Activated CD4-positive, alpha-beta T cell treated with anti-CD3 and anti-CD28 coated beads, Interleukin-2, amount 10 ng/mL, durations not matched to agents 24 days and 14 days (primary cell): ENCODE measurements at regions not wholly inside any gene's neighbourhood (a gene's known extent, or its start where the extent isn't known, plus 50 kb on each side); places are given as distances from the start of the nearest gene placed in this dataset.
"Not testable (repeated sequence)": the region's sequence is repeated elsewhere in the genome, so short reads cannot be mapped to it uniquely, and the experiment has no call there.

Experiments used
- DNase-seq: peaks from one replicate; pipeline ENCODE4 v3.0.0; 2022
- H3K27ac Mint-ChIP-seq: one replicate; pipeline ENCODE4 v1.8.0; 2022; ENCODE audit warnings: mild to moderate bottlenecking, mixed read lengths
- H3K27me3 Mint-ChIP-seq: one replicate; pipeline ENCODE4 v1.8.0; 2022; ENCODE audit warnings: mixed read lengths
- H3K36me3 Mint-ChIP-seq: one replicate; pipeline ENCODE4 v1.8.0; 2022; ENCODE audit warnings: low read depth, mild to moderate bottlenecking, mixed read lengths
- H3K4me1 Mint-ChIP-seq: one replicate; pipeline ENCODE4 v1.8.0; 2021; ENCODE audit warnings: mixed read lengths
- H3K4me3 Mint-ChIP-seq: one replicate; pipeline ENCODE4 v1.8.0; 2022; ENCODE audit warnings: mild to moderate bottlenecking, moderate library complexity, mixed read lengths
- H3K9me3 Mint-ChIP-seq: one replicate; pipeline ENCODE4 v1.8.0; 2021; ENCODE audit warnings: mixed read lengths
- intact Hi-C: fragments of 100-400 bp; cut with micrococcal nuclease; formaldehyde crosslinking; loops from one replicate; pipeline ENCODE4 v1.15.1; 2023

DNA sequence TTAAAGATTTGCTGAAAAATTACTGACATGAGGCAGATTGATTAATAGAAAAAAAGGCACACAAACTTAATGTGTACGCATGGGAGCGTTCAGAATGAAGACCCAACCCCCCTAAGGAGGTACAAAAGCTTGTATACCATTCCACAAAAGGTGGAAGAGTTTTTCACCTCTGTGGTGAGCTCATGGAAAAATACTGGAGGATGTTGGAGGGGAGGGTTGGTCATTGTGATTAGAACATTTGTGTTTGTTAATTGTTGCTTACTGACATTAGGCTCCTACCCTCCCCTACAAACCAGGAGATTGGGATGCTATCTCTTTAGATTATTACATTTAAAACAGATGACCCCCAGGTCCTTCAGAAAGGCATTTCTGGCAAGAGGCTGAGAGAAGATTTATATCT lies 1973.3 kb downstream of the OLFM4 start:
- Mint-ChIP-seq H3K9me3 (peaks cover 19% of the 10 kb centered on the region), H3K27me3 (no peaks in the 10 kb centered on the region)

DNA sequence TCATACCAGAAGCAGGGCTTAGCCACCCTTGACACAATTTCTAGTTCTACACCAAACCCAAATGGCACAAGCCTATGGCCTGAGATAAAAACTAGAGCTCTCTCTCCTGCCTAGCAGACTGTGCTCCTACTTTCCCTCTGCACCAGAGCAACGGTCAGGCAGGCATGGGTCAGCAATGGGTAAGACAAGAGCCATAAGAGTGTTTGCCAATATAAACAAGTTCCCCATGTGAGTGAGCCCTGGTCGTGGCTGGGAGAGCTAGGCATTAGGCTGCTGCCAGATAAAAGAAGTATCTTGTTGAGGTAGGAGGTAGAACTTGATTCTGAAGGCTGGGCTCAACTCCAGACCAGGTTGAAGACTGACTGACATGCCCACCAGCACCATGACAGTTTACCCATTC lies 1979.1 kb downstream of the OLFM4 start:
- H3K27me3 Mint-ChIP-seq, result no peaks in the 10 kb centered on the region
- H3K9me3 Mint-ChIP-seq, result peaks cover 10% of the 10 kb centered on the region
- DNase-seq, result no peak
- H3K36me3 Mint-ChIP-seq, result no peaks in the 10 kb centered on the region
- H3K4me3 Mint-ChIP-seq, result no peak overlapping the region
- no peaks in the 10 kb centered on the region for H3K4me1 Mint-ChIP-seq
- no peak overlapping the region for H3K27ac Mint-ChIP-seq
- intact Hi-C loops, result no loop called here

More for the DNA sequence above, 1973.3 kb downstream of the OLFM4 start:
- Mint-ChIP-seq H3K27ac (no peak overlapping the region), H3K4me3 (no peak overlapping the region), H3K4me1 (no peaks in the 10 kb centered on the region), H3K36me3 (no peaks in the 10 kb centered on the region)
- intact Hi-C loops, result no loop called here
- DNase-seq, result no peak

DNA sequence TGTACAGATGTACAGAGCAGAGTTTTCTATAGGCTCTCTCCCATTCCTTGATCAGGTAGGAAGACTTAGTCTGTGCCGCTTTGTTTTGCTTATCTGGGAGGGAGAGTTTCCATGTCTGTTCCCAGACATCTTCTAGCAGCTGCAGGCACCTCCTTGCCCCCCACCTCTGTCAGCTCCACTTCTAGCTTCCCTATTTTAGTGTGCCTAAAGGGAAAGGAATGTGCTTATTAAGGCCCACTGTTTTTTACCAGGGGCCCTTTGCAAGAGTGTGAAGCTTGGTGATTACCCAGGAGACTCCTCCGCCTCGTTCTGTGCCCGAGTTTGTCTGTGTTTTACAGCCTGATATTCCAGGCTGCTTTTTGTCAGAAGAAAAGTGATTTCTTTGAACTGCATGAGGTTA lies 1984.4 kb downstream of the OLFM4 start:
- Mint-ChIP-seq H3K27ac (no peak overlapping the region), H3K4me3 (no peak overlapping the region), H3K36me3 (no peaks in the 10 kb centered on the region), H3K27me3 (no peaks in the 10 kb centered on the region), H3K4me1 (no peaks in the 10 kb centered on the region), H3K9me3 (no peaks in the 10 kb centered on the region)
- no peak for DNase-seq
- intact Hi-C loops, result no loop called here

DNA sequence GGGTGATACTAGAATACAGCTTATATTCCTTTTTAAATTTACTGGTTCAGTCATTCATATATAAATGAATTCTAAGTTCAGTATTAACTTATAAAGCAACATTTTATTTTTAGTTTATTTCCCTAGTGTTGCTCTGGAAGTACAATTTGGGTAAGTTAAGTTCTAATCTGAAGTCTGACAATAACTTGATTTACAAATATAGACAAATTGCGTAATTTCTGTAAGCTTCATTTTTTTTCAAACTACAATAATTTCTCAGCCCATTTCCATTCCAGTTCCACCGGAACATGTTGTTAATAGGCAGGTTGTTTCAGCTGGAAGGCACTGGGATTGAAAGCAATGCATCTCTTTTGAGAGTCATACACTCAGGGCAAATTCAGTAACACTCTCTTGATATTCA lies 2000.7 kb downstream of the OLFM4 start:
- intact Hi-C loops, result no loop called here
- Mint-ChIP-seq H3K4me3 (no peak overlapping the region), H3K27me3 (no peaks in the 10 kb centered on the region), H3K4me1 (no peaks in the 10 kb centered on the region), H3K27ac (no peak overlapping the region), H3K36me3 (no peaks in the 10 kb centered on the region), H3K9me3 (peaks cover 15% of the 10 kb centered on the region)
- DNase-seq, result no peak

DNA sequence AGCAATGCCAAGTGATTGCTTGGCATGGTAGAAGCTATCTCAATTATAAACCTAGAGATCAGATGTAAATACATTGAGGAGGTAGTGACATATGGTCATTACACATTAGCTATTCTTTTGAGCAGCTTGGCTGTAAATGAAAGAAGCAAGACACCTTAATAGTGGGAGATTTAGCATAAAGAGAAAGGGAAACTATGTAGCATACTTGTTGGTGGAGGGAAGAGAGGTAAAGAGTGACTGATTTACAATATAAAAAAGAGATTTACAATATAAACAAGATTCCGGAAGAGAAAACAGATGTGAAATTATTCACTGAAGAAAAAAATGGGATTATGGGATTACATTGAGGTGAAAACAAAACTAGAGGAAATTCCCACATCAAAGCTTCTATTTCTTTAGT lies 2009.6 kb downstream of the OLFM4 start:
- intact Hi-C loops, result no loop called here
- Mint-ChIP-seq H3K4me3 (no peak overlapping the region), H3K27me3 (no peaks in the 10 kb centered on the region), H3K36me3 (no peaks in the 10 kb centered on the region), H3K27ac (no peak overlapping the region), H3K9me3 (no peaks in the 10 kb centered on the region), H3K4me1 (no peaks in the 10 kb centered on the region)
- no peak for DNase-seq

DNA sequence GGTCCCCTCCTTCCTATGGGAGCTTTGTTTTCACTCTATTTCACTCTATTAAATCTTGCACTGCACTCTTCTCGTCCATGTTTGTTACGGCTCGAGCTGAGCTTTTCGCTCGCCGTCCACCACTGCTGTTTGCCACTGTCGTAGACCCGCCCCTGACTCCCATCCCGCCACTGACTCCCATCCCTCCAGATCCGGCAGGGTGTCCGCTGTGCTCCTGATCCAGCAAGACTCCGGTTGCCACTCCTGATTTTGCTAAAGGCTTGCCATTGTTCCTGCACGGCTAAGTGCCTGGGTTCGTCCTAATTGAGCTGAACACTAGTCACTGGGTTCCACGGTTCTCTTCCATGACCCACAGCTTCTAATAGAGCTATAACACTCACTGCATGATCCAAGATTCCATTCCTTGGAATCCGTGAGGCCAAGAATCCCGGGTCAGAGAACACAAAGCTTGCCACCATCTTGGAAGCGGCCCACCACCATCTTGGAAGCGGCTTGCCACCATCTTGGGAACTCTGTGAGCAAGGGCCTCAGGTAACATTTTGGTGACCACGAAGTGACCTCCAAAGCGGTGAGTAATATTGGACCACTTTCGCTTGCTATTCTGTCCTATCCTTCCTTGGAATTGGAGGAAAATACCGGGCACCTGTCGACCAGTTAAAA lies 2025.4 kb downstream of the OLFM4 start:
- H3K36me3 Mint-ChIP-seq, result not testable (repeated sequence)

DNA sequence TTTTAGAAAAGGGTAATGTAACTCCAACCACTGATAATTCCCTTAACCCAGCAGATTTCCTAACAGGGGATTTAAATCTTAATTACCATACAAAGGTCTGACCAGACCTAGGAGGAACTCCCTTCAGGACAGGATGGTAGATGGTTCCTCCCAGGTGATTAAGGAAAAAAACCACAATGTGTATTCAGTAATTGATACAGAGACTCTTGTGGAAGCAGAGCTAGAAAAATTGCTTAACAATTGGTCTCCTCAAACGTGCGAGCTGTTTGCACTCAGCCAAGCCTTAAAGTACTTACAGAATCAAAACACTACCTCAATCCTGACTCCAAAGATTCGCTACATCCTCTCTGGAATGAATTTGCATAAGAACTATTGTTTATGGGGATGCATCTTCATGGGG lies 2027.1 kb downstream of the OLFM4 start:
- H3K27me3 Mint-ChIP-seq, intact Hi-C loops: not testable (repeated sequence)

More for the DNA sequence above, 2025.4 kb downstream of the OLFM4 start:
- H3K27me3 Mint-ChIP-seq, H3K27ac Mint-ChIP-seq, DNase-seq, H3K4me3 Mint-ChIP-seq, intact Hi-C loops, H3K4me1 Mint-ChIP-seq: not testable (repeated sequence)
- peaks cover 11% of the 10 kb centered on the region for H3K9me3 Mint-ChIP-seq

DNA sequence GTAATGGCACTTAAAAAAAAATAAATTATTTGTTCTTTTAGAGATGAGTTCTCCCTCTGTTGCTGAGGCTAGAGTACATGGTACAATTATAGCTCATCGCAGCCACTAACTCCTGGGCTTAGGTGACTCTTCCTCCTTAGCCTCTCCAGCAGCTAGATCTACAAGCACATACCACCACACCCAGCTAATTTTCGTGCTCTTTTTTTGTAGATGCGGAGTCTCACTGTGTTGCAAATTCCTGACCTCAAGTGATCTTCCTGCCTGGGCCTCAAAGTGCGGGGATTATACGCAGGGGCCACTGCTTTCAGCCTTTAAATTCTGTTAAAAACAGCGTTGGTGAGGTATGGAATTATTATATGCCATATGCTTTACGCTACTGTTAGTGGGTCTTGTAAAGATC lies 2034.0 kb downstream of the OLFM4 start:
- Mint-ChIP-seq H3K27ac (no peak overlapping the region), H3K27me3 (no peaks in the 10 kb centered on the region), H3K36me3 (no peaks in the 10 kb centered on the region), H3K4me1 (no peaks in the 10 kb centered on the region), H3K4me3 (no peak overlapping the region), H3K9me3 (peaks cover 12% of the 10 kb centered on the region)
- DNase-seq, result no peak
- intact Hi-C loops, result no loop called here

More for the DNA sequence above, 2027.1 kb downstream of the OLFM4 start:
- H3K4me1 Mint-ChIP-seq, H3K4me3 Mint-ChIP-seq, H3K36me3 Mint-ChIP-seq, H3K27ac Mint-ChIP-seq, DNase-seq: not testable (repeated sequence)
- peaks cover 11% of the 10 kb centered on the region for H3K9me3 Mint-ChIP-seq

DNA sequence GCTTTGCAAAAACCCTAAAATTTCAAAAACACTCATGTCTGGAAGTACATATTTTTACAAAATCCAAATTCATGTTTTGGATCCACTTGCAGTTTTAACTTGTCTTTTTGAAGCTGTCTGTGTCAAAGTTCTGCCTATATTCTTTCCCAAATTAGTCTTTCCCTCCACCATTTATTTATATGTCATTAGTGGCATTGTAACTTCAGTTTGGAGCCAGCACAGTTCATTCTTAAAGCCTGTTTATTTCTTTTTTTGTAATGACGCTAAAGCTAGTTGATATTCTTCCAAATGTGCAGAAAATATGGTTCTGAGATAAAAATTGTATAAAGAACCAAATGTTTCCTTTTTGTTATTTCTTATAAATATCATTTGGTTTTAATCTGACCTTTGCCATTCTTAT lies 2039.3 kb downstream of the OLFM4 start:
- Mint-ChIP-seq H3K4me3 (no peak overlapping the region), H3K36me3 (no peaks in the 10 kb centered on the region), H3K4me1 (no peaks in the 10 kb centered on the region), H3K27me3 (no peaks in the 10 kb centered on the region), H3K27ac (no peak overlapping the region), H3K9me3 (peaks cover 3% of the 10 kb centered on the region)
- intact Hi-C loops, result no loop called here
- no peak for DNase-seq

DNA sequence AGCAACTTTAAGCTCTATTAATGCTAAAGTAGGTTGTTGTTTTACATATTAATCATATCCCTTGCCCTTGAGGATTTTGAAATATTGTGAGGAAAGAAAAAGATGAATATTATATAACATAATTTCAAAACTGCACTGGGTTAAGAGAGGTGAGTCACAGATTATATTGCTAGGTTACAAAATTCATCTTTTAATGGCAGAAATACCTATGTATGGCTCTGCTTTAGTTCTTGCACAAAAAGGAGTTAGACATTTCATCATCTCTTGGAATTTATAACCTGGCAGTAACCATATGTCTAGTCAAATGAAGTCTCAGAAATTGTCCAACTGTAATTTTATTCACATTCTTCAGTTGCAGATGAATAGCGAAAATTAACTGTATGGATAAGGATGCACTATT lies 2041.1 kb downstream of the OLFM4 start:
- no peak overlapping the region for H3K27ac Mint-ChIP-seq
- DNase-seq, result no peak
- no peaks in the 10 kb centered on the region for H3K27me3 Mint-ChIP-seq
- H3K4me1 Mint-ChIP-seq, result no peaks in the 10 kb centered on the region
- no peak overlapping the region for H3K4me3 Mint-ChIP-seq
- intact Hi-C loops, result no loop called here
- no peaks in the 10 kb centered on the region for H3K36me3 Mint-ChIP-seq
- peaks cover 3% of the 10 kb centered on the region for H3K9me3 Mint-ChIP-seq

DNA sequence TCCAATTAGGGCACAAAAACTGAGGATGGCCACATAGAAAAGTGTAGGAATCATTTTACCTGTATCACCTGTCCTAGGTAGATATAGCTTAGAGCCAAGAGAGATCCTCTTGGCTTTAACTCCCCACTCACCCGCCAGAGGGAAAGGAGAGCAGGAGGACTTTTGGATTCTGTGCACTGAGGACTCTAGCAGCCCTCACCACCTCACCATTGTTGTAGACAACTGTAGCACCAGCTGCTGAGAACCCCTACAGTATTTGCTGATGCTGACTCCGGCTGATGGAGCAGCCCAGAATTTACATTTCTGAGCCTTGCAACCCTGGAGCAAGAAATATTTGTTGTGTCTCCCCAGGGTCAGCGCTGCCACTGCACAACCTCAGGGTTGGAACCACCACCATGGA lies 2044.4 kb downstream of the OLFM4 start:
- Mint-ChIP-seq H3K27me3 (no peaks in the 10 kb centered on the region), H3K27ac (no peak overlapping the region), H3K4me3 (no peak overlapping the region), H3K9me3 (no peaks in the 10 kb centered on the region), H3K4me1 (no peaks in the 10 kb centered on the region), H3K36me3 (no peaks in the 10 kb centered on the region)
- intact Hi-C loops, result no loop called here
- DNase-seq, result no peak

DNA sequence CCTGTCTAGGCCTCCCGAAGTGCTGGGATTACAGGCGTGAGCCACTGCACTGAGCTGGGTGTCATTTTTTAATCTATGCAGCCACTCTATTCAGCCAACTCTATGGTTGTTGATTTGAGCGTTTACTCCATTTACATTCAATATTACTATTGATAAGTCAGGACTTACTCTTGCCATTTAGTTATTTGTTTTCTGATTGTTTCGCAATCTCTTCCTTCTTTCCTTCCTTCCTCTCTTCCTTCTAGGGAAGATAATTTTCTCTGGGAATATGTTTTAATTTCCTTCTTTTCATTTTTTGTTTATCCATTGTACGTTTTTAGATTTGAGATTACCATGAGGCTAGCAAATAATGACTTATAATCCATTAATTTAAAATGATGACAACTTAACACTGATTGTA lies 2056.0 kb downstream of the OLFM4 start:
- no peaks in the 10 kb centered on the region for H3K4me1 Mint-ChIP-seq
- peaks cover 19% of the 10 kb centered on the region for H3K9me3 Mint-ChIP-seq
- no peaks in the 10 kb centered on the region for H3K27me3 Mint-ChIP-seq
- H3K27ac Mint-ChIP-seq, result no peak overlapping the region
- H3K4me3 Mint-ChIP-seq, result no peak overlapping the region
- H3K36me3 Mint-ChIP-seq, result no peaks in the 10 kb centered on the region
- no peak for DNase-seq
- intact Hi-C loops, result no loop called here

DNA sequence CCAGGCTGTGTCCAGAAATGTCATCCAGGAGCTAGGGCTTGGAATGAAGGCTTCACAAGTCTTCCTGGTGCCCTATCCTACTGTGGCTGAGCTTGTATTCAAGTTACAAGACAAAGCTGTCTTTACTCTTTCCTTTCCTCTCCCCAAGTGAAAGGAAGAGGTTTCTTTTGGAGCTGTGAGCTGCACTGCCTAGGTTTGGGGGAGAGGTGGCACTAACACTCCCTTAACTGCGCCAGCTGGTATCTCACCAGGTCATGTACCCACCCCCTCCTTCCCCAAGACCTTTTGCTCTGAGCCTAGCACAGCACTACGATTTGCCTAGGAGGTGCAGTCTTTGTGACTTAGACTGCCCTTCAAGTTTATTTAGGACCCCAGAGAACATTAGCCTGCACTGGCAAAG lies 2053.6 kb upstream of the PRR20A start:
- H3K4me1 Mint-ChIP-seq, result no peaks in the 10 kb centered on the region
- no peaks in the 10 kb centered on the region for H3K27me3 Mint-ChIP-seq
- H3K4me3 Mint-ChIP-seq, result no peak overlapping the region
- peaks cover 19% of the 10 kb centered on the region for H3K9me3 Mint-ChIP-seq
- intact Hi-C loops, result no loop called here
- no peak for DNase-seq
- H3K27ac Mint-ChIP-seq, result no peak overlapping the region
- no peaks in the 10 kb centered on the region for H3K36me3 Mint-ChIP-seq

DNA sequence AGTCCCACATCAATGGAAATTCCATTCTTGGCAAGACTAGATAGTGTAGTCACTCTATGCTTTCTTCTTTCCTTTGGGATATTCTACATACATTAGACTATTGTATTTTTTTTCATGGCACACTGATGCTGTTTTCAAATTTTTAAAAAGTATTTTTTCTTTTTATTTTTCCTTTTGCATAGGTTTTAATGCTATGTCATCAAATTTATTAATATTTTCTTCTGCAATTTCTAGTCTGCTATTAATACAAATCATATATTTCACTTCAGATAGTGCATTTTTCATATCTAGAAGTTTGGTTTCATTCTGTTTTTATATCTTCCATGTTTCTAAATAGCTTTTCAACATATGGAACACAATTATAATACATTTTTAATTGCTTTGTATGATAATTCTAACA lies 2050.1 kb upstream of the PRR20A start:
- Mint-ChIP-seq H3K4me1 (no peaks in the 10 kb centered on the region), H3K36me3 (no peaks in the 10 kb centered on the region), H3K27me3 (no peaks in the 10 kb centered on the region), H3K4me3 (no peak overlapping the region), H3K27ac (no peak overlapping the region), H3K9me3 (peaks cover 7% of the 10 kb centered on the region)
- DNase-seq, result no peak
- intact Hi-C loops, result no loop called here

DNA sequence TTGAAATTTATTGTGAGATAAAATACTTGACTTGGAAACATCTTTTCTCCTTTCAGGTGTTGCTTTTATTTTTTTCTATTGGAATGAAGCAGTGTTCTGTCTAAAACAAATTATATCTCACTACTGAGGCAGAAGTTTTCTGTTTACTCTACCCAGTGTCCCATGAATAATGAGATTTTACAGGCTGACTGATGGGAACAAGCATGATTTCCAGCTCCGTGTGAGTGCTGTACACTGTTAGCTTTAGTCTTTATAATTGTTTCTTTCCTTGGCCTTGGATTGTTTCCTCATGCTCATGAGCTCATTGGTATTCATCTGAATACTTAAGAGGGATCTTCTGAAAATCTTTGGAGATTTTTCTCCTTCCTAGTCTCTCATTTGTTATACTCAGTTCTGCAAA lies 2049.5 kb upstream of the PRR20A start:
- no peak overlapping the region for H3K27ac Mint-ChIP-seq
- no peaks in the 10 kb centered on the region for H3K36me3 Mint-ChIP-seq
- no peak for DNase-seq
- H3K4me3 Mint-ChIP-seq, result no peak overlapping the region
- no peaks in the 10 kb centered on the region for H3K27me3 Mint-ChIP-seq
- H3K9me3 Mint-ChIP-seq, result peaks cover 7% of the 10 kb centered on the region
- H3K4me1 Mint-ChIP-seq, result no peaks in the 10 kb centered on the region
- intact Hi-C loops, result no loop called here
